ENCODE measurements at regions not wholly inside any gene's neighbourhood (a gene's known extent, or its start where the extent isn't known, plus 50 kb on each side); places are given as distances from the start of the nearest gene placed in this dataset.
"Not testable (repeated sequence)": the region's sequence is repeated elsewhere in the genome, so short reads cannot be mapped to it uniquely, and the experiment has no call there.

DNA sequence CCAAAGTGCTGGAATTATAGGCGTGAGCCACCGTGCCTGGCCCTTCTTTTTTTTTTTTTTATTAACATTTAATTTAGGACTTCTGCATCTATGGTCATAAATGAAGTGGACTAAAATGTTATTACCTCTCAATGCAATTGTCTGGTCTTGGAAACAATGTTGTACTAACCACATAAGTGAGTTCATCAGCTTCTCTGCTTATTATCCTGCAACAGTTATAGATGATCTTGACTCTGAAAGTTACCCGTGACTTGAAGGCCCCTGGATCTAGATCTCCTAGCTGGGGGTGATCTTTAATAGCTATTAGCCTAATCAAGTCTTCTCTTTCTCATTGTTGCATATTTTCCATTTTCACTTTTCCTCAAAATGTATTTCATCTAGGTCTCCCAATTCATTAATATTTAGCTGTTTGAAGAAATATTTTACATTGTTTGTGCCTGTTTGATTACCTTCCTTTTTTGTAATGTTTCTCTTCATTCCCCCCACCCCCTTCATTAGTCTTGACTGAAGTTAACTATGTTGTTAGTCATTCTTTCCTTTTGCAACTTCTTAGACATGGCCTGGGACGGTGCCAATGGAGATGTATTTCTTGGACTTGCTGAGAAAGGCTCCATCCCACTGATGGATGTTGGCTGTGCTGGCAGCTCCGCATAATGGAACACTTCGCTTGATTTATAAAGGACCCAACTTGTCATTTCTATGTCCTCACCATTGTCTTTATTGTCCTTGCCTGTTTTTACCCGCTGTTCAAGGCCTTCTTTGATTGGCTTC lies 141.6 kb upstream of the RIOK3 start:
- DNase-seq: no peak

DNA sequence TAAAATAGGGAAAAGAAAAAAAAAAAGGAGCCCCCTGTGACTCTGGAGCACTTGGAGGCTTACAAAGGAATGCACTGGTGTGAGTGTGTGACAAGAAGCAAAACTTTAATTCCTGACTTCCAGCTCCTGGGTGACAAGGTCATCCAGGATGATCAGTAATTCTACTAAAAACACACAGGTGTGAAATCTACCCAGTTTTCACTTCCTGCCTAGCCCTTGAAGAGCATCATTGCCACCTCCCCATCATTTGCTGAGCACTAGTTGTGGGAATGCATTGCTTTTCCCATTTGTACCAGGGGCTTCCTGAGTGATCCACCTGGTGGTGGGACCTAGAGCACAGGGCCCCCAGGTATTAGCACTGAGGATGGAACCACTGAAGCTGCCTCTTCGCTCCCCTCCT lies 139.7 kb upstream of the RIOK3 start:
- no peak for DNase-seq

DNA sequence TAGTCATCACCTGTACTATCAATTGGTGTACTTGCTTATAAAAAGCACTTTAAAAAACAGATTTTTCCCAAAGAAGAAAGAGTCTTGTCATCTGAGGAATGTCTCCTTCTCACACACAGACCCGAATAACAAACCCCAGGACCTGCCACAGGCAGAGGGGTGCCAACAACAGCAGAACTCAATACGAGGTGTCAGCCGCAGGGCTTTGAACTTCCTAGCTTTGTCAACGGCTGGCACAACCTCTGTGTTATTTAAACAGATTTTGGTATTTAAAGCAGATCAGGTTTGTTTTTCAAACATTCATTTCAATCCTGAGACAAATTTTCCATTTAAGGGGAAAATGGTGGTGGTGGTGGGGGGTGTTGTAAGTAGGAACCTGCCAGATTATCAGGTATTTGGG lies 138.4 kb upstream of the RIOK3 start:
- no peak for DNase-seq

DNA sequence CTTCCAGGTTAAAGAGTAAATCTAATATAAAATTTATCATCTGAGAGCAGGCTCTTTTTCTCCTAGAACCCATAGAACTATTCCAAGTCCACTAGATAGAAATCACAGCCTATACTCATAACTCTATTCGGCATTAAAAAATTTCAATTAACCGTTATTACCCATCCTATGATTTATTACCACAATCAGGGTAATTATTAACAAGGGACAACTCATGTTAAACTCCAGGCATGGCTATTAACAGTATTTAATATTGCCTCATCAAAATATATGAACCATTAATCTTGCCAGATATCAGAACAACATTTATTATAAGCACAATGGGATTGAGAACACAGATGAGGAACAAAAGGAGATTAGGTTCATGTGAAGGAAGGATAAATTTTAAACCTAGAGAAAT lies 136.8 kb upstream of the RIOK3 start:
- DNase-seq: no peak

DNA sequence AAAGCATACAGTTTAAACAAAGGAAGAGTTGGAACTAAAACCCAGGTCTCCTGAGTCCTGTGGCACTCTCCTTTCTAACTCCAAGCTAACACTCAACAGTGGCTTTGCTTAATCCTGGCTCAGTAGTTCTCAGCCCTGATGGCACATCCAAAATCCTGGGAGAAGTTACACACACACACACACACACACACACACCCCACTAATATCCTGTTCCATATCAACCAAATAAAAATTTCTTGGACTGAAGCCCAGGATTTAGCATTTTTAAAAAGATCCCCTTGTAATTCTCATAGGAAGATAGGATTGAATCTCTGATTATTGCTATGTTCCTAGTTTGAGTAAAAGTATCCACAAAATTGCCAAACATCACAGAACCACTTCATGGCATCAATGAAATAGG lies 136.1 kb upstream of the RIOK3 start:
- DNase-seq: no peak

DNA sequence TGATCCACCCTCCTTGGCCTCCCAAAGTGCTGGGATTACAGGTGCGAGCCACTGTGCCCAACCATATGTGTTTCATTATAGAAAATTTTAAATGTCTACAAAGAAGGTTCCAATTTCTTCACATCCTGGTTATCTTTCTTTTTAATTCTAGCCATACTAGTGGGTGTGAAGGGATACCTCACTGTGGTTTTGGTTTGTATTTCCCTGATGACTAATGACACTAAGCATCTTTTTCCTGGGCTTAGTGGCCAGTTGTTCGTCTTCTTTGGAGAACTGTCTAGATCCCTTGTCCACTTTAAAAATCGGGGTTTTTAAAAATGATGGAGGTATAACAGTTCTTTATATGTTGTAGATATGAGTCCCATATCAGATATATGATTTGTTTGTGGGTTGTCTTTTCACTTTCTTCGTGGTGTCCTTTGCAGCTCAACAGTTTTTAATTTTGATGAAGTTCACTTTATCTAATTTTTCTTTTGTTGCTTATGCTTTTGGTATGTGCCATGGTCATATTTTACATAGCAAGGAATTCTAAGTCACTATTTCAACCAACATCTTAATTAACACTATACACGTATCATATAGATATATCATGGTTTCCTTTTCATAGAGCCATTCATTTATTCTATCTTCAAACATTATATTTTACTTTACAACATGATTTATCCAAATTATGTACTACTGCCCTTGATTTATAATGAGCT lies 135.0 kb upstream of the RIOK3 start:
- no peak for DNase-seq

DNA sequence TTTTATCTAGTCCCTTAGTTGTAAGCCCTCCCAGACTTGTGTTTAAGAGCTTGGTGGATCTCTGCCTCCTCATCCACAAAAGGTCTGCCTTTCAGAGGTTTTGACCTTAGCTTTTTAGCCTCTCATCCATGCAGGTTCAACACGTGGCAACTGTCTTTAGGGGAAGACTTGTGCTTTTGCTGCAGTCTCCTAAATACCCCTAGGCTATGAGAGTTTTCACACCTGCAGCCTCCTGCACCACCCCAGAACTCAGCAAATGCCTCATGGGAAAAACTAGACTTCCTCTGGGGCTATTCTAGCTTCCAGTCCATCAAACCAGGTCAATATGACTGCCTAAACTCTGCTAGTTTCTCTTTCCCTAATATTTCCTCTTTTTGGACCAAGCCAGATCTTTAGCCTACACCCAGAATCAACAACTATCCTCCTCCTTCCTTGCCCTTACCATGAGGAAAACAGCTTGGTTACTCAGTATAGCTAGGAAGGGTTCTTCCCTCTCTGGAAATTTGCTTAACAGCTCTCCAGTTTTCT lies 132.3 kb upstream of the RIOK3 start:
- no peak for DNase-seq

DNA sequence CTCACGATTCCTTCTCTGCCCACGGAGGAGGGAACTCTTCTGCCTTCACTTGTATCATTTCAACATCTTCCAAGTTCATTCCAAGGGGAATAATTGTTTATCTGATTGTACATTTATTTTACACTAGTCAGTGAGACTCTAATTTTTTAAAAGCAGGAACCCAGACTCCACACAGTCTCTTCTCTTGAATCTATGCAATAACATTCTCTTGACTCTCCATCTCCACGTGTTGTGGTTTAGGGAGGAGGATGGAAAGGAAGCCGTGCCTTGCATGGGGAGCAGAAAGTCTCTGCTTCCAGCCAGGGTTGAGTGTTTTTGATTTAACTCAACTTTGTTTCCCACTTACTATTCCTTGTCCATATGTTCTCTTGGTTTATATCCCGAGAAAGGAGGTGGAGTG lies 131.1 kb upstream of the RIOK3 start:
- no peak for DNase-seq

DNA sequence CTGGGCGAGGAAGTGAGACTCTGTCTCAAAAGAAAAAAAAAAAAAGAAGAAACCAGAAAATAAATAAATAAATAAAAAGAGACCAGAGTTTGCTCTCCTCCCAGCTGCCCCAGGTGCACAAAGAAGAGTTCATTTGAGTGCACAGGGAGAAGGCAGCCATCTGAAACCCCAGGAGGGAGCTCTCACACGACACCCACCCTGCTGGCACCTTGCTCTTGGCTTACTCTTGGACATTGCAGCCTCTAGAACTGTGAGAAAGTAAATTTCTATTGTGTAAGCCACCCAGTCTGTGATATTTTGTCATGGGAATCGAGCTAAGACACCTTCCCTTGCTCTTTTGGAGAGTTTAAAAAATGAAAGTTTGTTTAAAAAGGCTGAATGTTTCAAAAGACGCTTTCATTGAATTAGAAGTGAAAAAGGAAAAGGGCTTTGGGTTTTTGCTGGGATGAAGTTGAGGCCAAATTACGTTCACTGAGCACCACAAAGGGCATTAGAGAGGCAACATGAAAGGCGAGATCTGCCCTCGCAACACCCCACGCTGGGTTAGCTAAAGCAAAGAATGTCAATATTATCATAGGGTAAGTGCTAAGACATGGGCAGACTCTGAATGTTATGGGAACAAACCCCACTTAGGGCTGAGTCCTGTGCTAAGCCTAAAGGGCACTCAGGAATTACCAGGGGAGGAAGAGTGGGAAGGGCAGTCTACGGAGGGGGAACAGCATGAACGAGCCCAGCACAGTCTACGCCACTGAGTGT lies 128.9 kb upstream of the RIOK3 start:
- DNase-seq: no peak

DNA sequence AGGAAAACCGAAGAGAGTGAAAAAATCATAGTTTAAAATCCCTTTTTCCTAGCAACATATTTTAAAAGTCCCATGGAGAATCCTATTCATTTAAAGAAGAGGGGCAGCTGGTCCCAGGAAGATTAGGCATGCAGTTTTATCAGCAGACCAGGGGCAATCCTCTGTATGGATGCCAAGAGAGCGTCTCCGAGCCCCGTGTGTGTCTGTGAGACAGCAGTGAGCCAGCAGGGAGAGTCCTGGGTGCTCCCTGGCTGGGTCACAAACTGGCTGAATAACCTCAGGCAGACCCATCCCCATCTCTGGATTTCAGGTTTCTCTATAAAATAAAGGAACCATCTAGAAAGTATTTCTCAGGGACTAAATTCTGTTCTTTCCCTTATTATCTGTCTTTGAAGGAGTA lies 128.2 kb upstream of the RIOK3 start:
- no peak for DNase-seq

DNA sequence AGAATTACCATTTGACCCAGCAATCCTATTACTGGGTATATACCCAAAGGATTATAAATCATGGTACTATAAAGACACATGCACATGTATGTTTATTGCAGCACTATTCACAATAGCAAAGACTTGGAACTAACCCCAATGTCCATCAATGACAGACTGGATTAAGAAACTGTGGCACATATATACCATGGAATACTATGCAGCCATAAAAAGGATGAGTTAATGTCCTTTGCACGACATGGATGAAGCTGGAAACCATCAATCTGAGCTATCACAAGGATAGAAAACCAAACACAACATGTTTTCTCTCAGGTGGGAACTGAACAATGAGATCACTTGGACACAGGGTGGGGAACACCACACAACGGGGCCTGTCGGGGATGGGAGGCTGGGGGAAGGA lies 123.4 kb upstream of the RIOK3 start:
- not testable (repeated sequence) for DNase-seq

DNA sequence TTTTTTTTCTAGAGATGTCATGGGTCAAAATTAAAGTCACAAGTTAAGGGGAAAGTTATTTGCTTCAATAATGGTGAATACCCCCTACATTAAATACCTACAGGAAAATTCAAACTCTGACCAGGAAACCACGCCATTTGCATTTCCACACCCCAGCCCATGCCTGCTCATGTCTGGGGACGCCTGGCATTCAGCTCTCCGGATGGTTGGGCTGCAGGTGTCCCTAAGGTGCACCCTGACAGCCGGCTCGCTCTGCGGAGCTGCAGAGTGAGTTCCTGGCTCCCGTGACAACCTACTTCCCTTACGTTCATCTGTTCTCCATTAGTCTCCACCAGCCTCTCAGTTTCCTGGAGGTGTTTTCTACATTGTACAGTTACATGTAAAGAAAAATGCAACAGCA lies 122.7 kb upstream of the RIOK3 start:
- DNase-seq: no peak

DNA sequence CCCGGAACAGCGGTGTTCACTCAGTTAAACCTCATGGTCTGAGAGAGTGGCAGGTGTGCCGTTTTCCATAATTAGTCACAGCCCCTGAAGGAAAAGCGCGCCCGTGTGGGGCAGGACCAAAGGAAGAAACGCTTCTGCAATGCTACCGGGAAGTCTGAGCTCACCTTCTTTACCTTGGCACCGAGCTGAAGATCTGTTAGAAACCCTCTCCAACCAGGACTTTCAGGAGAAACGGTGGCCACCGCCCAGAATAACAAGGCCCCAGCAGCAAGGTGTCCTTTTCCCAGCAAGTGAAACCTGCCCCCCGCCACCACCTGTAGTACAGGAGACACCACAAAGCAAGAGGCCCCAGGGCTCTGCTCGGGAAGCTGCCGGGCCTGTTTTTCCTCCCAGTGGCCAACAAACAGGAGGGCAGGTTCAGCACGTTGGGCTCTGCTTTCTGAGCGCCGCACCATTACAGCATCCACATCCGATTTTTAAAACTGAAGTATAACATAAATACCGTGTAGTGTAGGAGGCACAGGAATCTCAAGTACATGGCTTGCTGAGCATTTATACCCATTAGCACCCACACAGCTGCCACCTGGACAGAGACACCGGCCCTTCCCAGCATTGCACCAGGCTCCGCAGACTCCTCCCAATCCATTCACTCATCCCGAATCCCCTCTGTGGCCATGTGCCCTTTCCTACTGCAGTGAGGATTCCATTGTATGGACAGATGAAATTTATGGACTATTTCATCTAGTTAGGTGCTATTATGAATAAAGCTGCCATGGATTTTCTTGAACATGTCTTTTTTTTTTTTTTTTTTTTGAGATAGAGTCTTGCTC lies 121.8 kb upstream of the RIOK3 start:
- no peak for DNase-seq

DNA sequence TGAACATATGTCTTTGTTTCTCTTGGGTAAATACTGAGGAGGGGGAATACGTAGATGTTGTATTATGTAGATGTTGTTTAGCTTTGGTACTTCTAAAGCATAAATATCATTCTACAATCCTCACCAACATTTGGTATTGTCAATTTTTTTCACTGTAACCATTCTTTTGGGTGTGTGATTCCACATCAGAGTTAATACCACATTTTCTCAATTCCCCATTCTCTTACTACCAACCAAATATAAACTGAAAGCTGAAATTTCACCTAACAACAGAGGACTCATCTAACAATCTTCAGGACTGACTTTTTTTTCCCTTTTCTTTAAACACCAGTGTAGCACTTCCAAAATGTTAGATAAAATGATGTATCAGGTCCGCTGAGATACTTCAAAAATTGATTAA lies 120.7 kb upstream of the RIOK3 start:
- no peak for DNase-seq

DNA sequence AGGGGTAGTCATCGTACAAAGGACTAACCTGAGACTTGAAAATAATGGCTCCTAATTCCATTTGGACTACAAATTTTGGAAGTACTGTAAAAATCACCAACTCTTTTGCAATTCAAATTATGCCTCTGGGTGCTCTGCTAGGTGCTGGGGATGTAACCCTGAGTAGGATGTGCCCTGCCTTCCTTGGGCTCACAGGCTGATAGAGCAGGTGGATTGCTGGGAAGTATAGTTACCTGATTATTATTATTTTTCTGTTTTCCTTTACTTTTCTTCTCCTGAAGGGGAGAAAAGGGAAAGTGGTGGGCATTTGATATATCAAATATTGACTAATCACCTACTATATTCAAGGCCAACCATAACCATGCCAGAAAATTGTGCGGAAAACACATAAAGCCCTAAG lies 119.3 kb upstream of the RIOK3 start:
- no peak for DNase-seq

DNA sequence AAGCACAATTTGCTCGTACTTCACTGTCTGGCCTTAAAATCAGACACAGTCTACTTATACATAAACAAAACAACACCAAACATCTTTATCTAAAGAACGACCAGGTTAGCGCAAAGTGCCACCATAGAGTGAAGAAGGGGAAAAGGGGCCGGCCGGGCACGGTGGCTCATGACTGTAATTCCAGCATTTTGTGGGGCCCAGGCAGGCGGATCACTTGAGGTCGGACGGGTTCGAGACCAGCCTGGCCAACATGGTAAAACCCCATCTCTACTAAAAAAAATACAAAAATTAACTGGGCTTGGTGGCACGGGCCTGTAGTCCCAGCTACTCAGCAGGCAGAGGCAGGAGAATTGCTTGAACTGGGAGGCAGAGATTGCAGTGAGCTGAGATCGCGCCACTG lies 118.5 kb upstream of the RIOK3 start:
- DNase-seq: no peak

DNA sequence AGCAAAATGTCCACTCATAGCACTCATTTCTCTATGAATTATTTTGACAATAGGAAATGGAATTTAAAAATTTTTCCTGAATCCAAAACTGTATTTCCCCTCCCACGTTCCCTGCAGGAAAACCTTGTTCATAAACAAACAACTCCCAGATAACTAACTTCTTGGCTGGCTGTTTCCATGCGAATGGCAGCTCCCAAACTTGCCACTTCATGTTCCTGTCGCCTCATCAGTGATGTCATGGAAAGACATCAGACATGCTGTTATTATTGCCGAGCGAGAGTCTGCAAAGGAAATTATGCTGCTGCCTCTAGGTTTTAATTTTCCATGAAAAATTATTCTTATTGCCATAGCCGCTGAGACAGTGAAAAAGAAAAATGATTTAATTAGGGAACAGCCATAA lies 117.0 kb upstream of the RIOK3 start:
- no peak for DNase-seq

DNA sequence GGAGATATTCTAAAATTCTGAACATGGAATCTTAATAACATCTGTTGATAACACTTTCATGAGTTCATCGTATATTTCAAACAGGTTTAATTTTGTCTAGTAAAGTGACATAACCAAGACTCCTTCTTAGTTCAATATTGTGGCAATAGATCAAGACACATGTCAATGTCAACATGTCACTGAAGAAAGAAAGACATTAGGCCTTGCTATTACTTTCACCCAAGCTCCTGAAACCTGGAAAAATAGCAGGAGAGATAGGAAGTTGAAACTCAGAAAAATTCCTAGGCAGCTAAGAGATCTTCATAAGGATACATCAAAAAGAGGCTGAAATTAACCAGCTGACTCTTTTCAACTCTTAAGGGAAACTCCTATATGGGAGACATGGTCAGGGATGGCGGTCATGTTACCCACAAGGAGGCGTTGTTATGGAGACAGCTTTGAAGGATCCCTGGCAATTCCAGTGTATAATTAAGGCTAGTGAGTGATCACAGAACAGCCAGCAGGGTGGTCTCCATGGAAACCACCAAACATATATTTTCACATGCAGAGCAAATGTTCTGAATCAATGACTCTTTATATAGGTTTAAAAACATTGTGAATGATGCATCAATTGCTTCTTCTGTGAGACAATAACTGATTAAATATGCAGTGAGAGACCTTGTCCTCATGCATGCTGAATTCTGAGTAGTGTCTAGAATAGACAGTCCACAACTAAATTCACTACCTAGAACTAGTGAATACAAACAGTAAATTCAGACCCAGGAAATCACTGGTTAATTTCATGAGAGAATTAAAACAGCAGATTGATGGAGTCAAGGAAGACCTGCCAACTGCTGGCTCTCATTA lies 115.3 kb upstream of the RIOK3 start:
- no peak for DNase-seq

DNA sequence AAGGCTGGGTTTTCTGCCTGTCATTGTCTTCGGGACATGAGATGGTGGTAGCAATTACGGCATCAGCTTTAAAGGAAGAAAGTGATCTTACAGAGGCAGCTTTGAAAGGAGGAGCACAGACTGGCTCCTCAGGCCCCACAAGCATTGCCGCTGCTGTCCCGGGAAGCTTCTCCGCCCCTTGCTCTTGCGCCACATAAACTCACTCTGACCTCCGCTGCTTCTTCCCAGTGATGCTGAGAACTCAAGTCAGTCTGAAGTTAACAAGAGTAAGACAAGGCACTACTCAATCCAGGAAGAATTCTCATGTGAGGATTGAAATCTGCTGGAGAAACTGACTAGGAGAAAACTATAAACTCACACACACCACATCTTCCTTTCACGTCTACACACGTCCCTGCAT lies 112.4 kb upstream of the RIOK3 start:
- no peak for DNase-seq

DNA sequence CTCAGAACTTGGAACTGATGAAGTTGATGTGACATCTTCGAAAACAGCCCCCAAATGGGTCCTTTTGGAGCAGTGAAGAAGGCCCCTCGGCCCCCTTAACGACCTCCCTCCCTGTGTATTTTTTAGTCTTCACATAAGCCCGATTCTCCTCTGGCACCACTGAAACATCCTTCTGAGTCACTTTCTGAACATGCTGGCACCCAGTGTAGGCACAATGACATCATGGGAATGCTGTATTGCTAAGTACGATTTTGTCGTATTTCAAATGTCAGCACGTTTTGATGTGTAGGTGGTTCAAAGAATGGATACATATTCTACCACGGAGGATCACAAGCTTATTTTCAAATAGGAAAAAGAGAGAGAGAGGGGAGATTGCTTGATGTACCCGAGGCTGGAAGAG lies 111.7 kb upstream of the RIOK3 start:
- no peak for DNase-seq

DNA sequence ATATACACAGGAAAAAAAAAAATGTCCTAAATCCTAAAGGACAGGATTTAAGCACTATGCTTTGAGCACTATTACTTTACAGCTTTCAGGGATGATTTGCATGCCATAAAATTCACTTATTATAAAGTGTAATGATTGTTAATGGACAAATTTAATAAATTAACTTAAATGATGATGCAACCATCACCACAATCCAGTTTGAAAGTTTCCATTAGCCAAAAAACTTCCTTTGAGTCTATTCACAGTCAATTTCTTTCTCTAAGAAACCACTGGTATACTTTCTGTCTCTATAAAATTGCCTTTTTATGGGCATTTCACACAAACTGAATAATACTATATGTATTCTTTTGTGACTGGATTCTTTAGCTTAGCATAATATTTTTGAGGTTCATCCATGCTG lies 111.1 kb upstream of the RIOK3 start:
- no peak for DNase-seq

DNA sequence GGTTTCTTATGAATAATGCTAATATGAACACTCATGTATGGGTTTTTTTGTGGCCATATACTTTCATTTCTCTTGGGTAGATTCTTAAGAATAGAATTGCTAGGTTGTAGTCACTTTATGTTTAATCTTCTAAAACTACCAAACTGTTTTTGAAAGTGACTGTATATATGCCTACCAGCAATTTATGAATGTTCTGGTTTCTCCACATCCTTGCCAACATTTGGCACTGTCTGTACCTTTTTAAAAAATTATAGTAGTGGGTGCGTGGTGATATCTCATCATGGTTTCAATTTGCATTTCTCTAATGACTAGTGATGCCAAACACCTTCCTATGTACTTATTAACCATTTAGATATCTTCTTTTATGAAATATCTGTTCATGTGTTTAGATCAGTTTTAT lies 110.6 kb upstream of the RIOK3 start:
- no peak for DNase-seq

All from CD4-positive, alpha-beta T cell treated with Interleukin-6 for 4 hours (primary cell).